ENCODE measurements at regions not wholly inside any gene's neighbourhood (a gene's known extent, or its start where the extent isn't known, plus 50 kb on each side); places are given as distances from the start of the nearest gene placed in this dataset.

- TF ChIP-seq KLF11 (CRISPR knock-in tag; IDR thresholded peaks at IDR 0.05) = no peak
Measured at GRCh38 chr2:153228904-153229303, 249.7 kb downstream of the RPRM start (continued).

GRCh38 chr2:153227981-153228380, 250.6 kb downstream of the RPRM start:
- POLR2A ChIA-PET = no interaction called here
- WGBS (ENCODE audit: low lambda C conversion rate) = under 1% methylated on average over 2 of the region's 2 CpGs
- in situ Hi-C loops (cut with HindIII; ENCODE audit: extremely low pct_ligation_motif_present, low pct_unique_long_range_greater_than_20kb) (no loop called here), intact Hi-C loops (cut with micrococcal nuclease; ENCODE audit: unreplicated experiment) (no loop called here)
- no peak overlapping the region for H3K4me2 ChIP-seq (ENCODE audit: low read depth, low read length)
- TF ChIP-seq ZNF224 (CRISPR knock-in tag; IDR thresholded peaks at IDR 0.05) (no peak), KLF9 (CRISPR knock-in tag; IDR thresholded peaks at IDR 0.05; ENCODE audit: low read depth) (no peak), ZNF136 (CRISPR knock-in tag; IDR thresholded peaks at IDR 0.05; ENCODE audit: low read depth) (no peak), E2F5 (CRISPR knock-in tag; conservative IDR thresholded peaks at IDR 0.05) (no peak), KAT7 (CRISPR knock-in tag; IDR thresholded peaks at IDR 0.05; ENCODE audit: borderline replicate concordance) (no peak), ZNF256 (CRISPR knock-in tag; conservative IDR thresholded peaks at IDR 0.05) (no peak), MIER2 (CRISPR knock-in tag; IDR thresholded peaks at IDR 0.05) (no peak), KLF16 (CRISPR knock-in tag; IDR thresholded peaks at IDR 0.05) (no peak), PITX1 (CRISPR knock-in tag; IDR thresholded peaks at IDR 0.05) (no peak), CREB1 (IDR thresholded peaks at IDR 0.05) (no peak), CREB1 (CRISPR knock-in tag; IDR thresholded peaks at IDR 0.05) (no peak), ZNF740 (CRISPR knock-in tag; IDR thresholded peaks at IDR 0.05) (no peak), KDM3A (CRISPR knock-in tag; IDR thresholded peaks at IDR 0.05; ENCODE audit: low read depth) (no peak), KDM6A (CRISPR knock-in tag; IDR thresholded peaks at IDR 0.05; ENCODE audit: low read depth) (no peak)
- no peak overlapping the region for H3K27ac ChIP-seq (ENCODE audit: extremely low read length, insufficient read depth, low read length)
- no peaks in the 10 kb centered on the region for H3K79me2 ChIP-seq (ENCODE audit: insufficient read depth, low read length)
- ATAC-seq (no peak), DNase-seq (ENCODE audit: low spot score) (no peak), FAIRE-seq (no peak)
- no peak overlapping the region for H2AFZ ChIP-seq (ENCODE audit: low read length)
- peaks cover 22% of the 10 kb centered on the region for H3K9me3 ChIP-seq (ENCODE audit: low read length)
- no peaks in the 10 kb centered on the region for H3K4me1 ChIP-seq (ENCODE audit: insufficient read depth, low read length)
- no peak overlapping the region for H3K9ac ChIP-seq (ENCODE audit: insufficient read depth, low read depth, low read length)
- no peak overlapping the region for H3K4me3 ChIP-seq (replicated peaks in 1 of 3; ENCODE audit: insufficient read depth in 1 of 3, low read depth in 2 of 3, low read length in 3 of 3)
- H3K36me3 ChIP-seq (replicated peaks in 1 of 2; ENCODE audit: control insufficient read depth in 1 of 2, insufficient read depth in 2 of 2, low read length in 2 of 2) = no peaks in the 10 kb centered on the region
- no peaks in the 10 kb centered on the region for H3K27me3 ChIP-seq (ENCODE audit: control insufficient read depth in 1 of 2, insufficient read depth in 2 of 2, low read length in 2 of 2)
- no peaks in the 10 kb centered on the region for H4K20me1 ChIP-seq (ENCODE audit: insufficient read depth, low read length)
- BruUV-seq (replicated peaks) = no TSS peak
- CTCF ChIA-PET (ENCODE audit: low intra/inter-chr PET ratio, low total read pairs) = no interaction called here

Data from HepG2 (cell line).